CD8-positive, alpha-beta memory T cell (primary cell): ENCODE measurements at regions not wholly inside any gene's neighbourhood (a gene's known extent, or its start where the extent isn't known, plus 50 kb on each side); places are given as distances from the start of the nearest gene placed in this dataset.
A peak's percentile ranks its signal among the peaks of the same experiment; 100 is the strongest.

ENCODE experiments used
- CTCF ChIA-PET: fragments of 350-600 bp; sonication (Branson Sonifier 250); formaldehyde crosslinking; loops from one replicate; lab custom pipeline; 2021; ENCODE audit warnings: antibody characterized with exemption; lab: Charles Lee
- POLR2A ChIA-PET: fragments of 350-600 bp; sonication (Branson Sonifier 250); formaldehyde crosslinking; loops from one replicate; lab custom pipeline; 2021; ENCODE audit warnings: antibody characterized with exemption; lab: Charles Lee
- DNase-seq, 5 donors: peaks; one replicate each; pipeline versions ENCODE4 v3.0.0 to v3.0.0-alpha.2; 2020 to 2022; ENCODE audit warnings: mixed read lengths in 1 of 5
- H3K27ac ChIP-seq: one replicate; pipeline ENCODE4 v1.7.0; 2013; ENCODE audit warnings: low read depth, mild to moderate bottlenecking, low read length, moderate library complexity
- H3K27me3 ChIP-seq: 2 replicates; pipeline ENCODE4 v1.7.0; 2013; ENCODE audit warnings: low read length, mild to moderate bottlenecking; ENCODE audit not compliant: insufficient read depth, poor library complexity, severe bottlenecking
- H3K36me3 ChIP-seq: 2 replicates; pipeline ENCODE4 v1.7.0; 2013; ENCODE audit warnings: mild to moderate bottlenecking, low read length, moderate library complexity; ENCODE audit not compliant: insufficient read depth
- H3K4me1 ChIP-seq: 2 replicates; pipeline ENCODE4 v1.7.0; 2013; ENCODE audit warnings: mild to moderate bottlenecking, low read length, moderate library complexity; ENCODE audit not compliant: insufficient read depth
- H3K4me3 ChIP-seq: 2 replicates; pipeline ENCODE4 v1.7.0; 2013; ENCODE audit warnings: mild to moderate bottlenecking, low read length
- H3K9me3 ChIP-seq: 2 replicates; pipeline ENCODE4 v1.7.0; 2013; ENCODE audit warnings: mild to moderate bottlenecking, low read length
- H3K27ac Mint-ChIP-seq, 8 donors: one replicate each; pipeline ENCODE4 v1.8.0; 2020 to 2021; ENCODE audit warnings: mixed read lengths in 8 of 8, mild to moderate bottlenecking in 6 of 8, inconsistent platforms in 3 of 8, moderate library complexity in 3 of 8
- H3K27me3 Mint-ChIP-seq, 2 donors: one replicate each; pipeline ENCODE4 v1.8.0; 2020 to 2021; ENCODE audit warnings: mixed read lengths in 2 of 2, mild to moderate bottlenecking in 1 of 2, moderate library complexity in 1 of 2
- H3K36me3 Mint-ChIP-seq, 3 donors: one replicate each; pipeline ENCODE4 v1.8.0; 2020 to 2021; ENCODE audit warnings: mixed read lengths in 3 of 3, inconsistent platforms in 1 of 3, mild to moderate bottlenecking in 1 of 3
- H3K4me1 Mint-ChIP-seq, 3 donors: one replicate each; pipeline ENCODE4 v1.8.0; 2020 to 2021; ENCODE audit warnings: mixed read lengths in 3 of 3, inconsistent platforms in 1 of 3, mild to moderate bottlenecking in 1 of 3
- H3K4me3 Mint-ChIP-seq, 7 donors: one replicate each; pipeline ENCODE4 v1.8.0; 2020 to 2021; ENCODE audit warnings: mixed read lengths in 7 of 7, mild to moderate bottlenecking in 6 of 7, moderate library complexity in 4 of 7, inconsistent platforms in 2 of 7
- H3K9me3 Mint-ChIP-seq, 5 donors: one replicate each; pipeline ENCODE4 v1.8.0; 2020 to 2022; ENCODE audit warnings: mixed read lengths in 5 of 5, mild to moderate bottlenecking in 3 of 5, moderate library complexity in 2 of 5, inconsistent platforms in 1 of 5

DNA sequence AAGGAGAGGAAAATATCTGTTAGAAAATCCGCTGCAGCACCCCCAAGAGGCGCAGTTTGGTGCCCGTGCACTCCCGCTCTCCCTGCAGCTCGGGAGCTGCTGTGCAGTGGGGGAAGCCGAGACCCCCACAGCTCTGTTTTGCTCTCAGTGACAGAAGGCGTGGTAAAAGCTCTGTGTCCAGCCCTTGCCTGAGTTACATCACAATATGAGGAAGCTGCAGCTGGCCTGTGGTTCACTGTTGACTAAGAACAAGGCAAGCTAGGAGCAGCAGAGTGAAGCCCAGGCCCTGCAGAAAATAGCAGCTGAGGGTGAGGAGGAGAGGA, 88.5 kb upstream of the ADRA2C start:
- peaks cover 8 to 11% of the 10 kb centered on the region in 2 donors for H3K27me3 Mint-ChIP-seq
- Histone ChIP-seq H3K36me3 (no peaks in the 10 kb centered on the region), H3K9me3 (no peaks in the 10 kb centered on the region), H3K4me3 (no peak overlapping the region), H3K27me3 (no peaks in the 10 kb centered on the region), H3K27ac (no peak overlapping the region), H3K4me1 (no peaks in the 10 kb centered on the region)
- H3K4me1 Mint-ChIP-seq, result no peaks in the 10 kb centered on the region
- POLR2A ChIA-PET, result no interaction called here
- H3K36me3 Mint-ChIP-seq, result no peaks in the 10 kb centered on the region
- no peak overlapping the region for H3K4me3 Mint-ChIP-seq
- CTCF ChIA-PET, result no interaction called here
- no peak overlapping the region for H3K27ac Mint-ChIP-seq
- peaks cover 0 to 2% (median 0%) of the 10 kb centered on the region in 5 donors for H3K9me3 Mint-ChIP-seq
- no peak for DNase-seq

DNA sequence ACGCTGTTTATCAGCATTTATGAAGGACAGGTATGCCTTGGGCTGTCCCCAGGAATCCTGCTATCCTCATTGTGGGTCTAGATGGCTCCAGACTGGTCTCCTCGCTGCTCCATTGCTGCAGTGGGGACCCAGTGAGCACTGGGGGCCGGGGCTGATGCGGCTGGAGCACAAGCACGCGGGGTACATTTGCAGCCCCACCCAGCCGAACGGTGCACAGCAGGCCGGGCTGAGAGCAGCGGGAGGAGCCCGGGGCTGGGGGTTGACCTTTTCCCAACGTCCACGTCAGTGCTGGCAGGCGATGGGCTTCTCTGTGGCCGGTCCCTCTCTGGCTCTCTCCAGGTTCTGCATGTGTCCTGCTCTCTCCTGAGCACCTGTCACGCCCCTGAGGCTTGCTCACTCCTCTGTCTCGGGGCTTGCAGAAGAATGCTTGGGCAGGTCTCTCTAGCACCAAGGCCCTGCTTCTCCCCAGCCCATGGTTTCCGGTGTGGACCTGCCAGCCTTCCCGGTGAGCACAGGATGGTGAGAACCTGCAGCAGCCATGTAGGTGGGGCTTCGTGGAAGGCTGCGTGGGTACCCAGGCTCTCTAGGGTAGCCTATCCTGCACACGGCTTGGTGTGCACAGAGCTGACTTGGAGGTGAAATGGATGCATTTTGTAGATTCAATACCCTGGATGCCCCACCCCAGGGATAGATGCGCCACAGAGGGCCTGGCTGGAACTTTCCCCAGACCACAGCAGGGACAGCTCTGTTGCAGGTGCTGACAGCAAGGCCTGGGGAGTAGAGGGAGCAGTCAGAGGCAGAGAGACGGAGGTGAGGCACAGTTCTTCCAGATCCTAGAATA, 89.1 kb upstream of the ADRA2C start:
- H3K36me3 ChIP-seq, result no peaks in the 10 kb centered on the region
- ChIA-PET CTCF (no interaction called here), POLR2A (no interaction called here)
- Mint-ChIP-seq H3K27me3 (peaks cover 8 to 9% of the 10 kb centered on the region in 2 donors), H3K4me1 (no peaks in the 10 kb centered on the region), H3K9me3 (peaks cover 0 to under 1% (median 0%) of the 10 kb centered on the region in 5 donors), H3K27ac (no peak overlapping the region), H3K36me3 (no peaks in the 10 kb centered on the region), H3K4me3 (no peak overlapping the region)
- H3K27ac ChIP-seq, result no peak overlapping the region
- H3K4me1 ChIP-seq, result no peaks in the 10 kb centered on the region
- H3K9me3 ChIP-seq, result no peaks in the 10 kb centered on the region
- no peaks in the 10 kb centered on the region for H3K27me3 ChIP-seq
- no peak overlapping the region for H3K4me3 ChIP-seq
- DNase-seq, result no peak

DNA sequence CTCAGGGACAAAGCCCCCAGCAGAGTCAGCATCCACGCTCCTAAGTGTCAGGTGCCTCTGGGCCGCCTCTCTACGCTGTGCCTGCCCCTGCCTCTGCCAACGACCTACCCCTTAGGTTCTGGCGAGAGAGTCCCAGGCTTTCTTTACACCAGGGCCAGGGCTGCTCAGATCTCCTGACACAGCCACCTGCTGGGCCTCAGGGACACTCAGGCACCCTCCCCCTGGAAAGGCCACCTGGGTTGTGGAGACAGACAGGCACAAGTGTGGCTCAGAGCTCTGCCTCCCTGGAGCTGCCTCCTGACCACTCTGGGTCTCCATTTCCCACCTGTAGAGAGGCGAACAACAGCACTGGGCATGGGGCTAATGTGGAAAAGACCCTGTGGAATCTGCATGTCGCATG, 90.0 kb upstream of the ADRA2C start:
- H3K36me3 Mint-ChIP-seq, result no peaks in the 10 kb centered on the region
- POLR2A ChIA-PET, result no interaction called here
- Histone ChIP-seq H3K36me3 (no peaks in the 10 kb centered on the region), H3K27me3 (no peaks in the 10 kb centered on the region), H3K4me3 (no peak overlapping the region), H3K4me1 (no peaks in the 10 kb centered on the region), H3K9me3 (no peaks in the 10 kb centered on the region), H3K27ac (no peak overlapping the region)
- no peaks in the 10 kb centered on the region for H3K4me1 Mint-ChIP-seq
- no peak overlapping the region for H3K4me3 Mint-ChIP-seq
- no peak for DNase-seq
- H3K27me3 Mint-ChIP-seq, result peaks cover 4 to 12% of the 10 kb centered on the region in 2 donors
- H3K27ac Mint-ChIP-seq, result no peak overlapping the region
- no peaks in the 10 kb centered on the region for H3K9me3 Mint-ChIP-seq
- CTCF ChIA-PET, result no interaction called here

DNA sequence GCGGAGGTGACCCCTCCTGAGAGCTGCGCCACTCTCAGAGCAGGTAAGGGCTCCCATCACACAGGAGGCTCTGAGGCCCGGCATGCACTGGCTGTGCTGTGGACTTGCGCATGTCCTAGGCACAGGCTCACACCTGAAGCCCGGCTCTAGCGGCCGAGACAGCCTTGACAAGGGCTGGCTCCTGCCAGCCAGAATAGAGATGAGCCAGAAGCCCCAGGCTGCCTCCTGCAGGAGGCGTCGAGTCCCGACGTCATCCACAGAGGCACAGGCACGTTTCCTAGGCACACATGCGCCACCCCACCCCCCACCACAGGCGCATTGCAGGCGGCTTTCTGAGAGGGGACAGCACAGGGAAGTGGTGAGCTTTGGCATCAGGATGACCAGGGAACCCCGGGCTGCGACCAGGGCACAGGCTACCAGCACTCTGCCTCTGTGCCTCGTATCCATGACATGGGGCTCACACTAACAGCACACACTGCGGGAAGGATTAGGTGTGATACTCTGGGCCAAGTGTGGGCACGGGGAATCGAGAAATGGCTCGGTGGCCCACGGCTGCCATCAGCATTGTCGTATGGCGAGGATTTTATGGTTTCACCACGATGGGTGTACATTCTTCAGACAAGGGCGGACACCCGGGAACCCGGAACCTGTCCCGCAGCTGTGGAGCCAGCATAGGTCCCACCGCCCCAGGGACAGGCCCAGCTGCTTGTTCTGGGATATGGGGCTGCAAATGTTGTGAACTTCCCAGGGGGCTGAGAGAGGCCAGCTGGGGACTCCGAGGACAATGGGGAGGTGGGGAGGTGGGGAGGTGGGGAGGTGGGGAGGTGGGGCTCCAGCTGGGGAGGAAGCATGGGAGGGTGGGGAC, 90.7 kb upstream of the ADRA2C start:
- peaks cover 4 to 12% of the 10 kb centered on the region in 2 donors for H3K27me3 Mint-ChIP-seq
- H3K27ac Mint-ChIP-seq, result no peak overlapping the region
- H3K9me3 ChIP-seq, result no peaks in the 10 kb centered on the region
- H3K9me3 Mint-ChIP-seq, result no peaks in the 10 kb centered on the region
- H3K4me1 Mint-ChIP-seq, result no peaks in the 10 kb centered on the region
- no peaks in the 10 kb centered on the region for H3K27me3 ChIP-seq
- H3K4me3 ChIP-seq, result no peak overlapping the region
- ChIA-PET CTCF (no interaction called here), POLR2A (no interaction called here)
- no peak overlapping the region for H3K27ac ChIP-seq
- DNase-seq, result no peak
- no peaks in the 10 kb centered on the region for H3K36me3 Mint-ChIP-seq
- H3K4me1 ChIP-seq, result no peaks in the 10 kb centered on the region
- no peaks in the 10 kb centered on the region for H3K36me3 ChIP-seq
- H3K4me3 Mint-ChIP-seq, result no peak overlapping the region

DNA sequence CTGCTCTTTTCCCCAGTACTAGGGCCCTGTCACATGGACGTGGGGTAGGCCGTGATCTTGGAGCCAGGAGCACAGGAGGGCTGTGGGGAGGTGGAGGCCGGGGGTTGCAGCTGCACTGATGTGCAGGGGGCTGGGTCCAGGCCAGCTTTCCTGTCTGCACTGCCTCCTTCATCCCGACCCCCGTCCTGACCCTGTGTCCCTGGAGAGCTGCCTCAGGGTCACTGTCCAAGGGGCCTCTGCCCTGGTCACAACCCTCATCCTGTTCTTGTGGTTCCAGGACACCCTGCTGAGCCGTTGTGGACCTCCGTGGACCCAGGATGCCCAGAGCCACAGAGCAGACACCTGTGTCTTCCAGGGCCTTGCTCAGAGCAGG, 91.7 kb upstream of the ADRA2C start:
- no peak overlapping the region for H3K27ac ChIP-seq
- H3K27me3 ChIP-seq, result no peaks in the 10 kb centered on the region
- H3K9me3 Mint-ChIP-seq, result no peaks in the 10 kb centered on the region
- H3K4me3 Mint-ChIP-seq, result no peak overlapping the region
- ChIA-PET CTCF (no interaction called here), POLR2A (no interaction called here)
- no peaks in the 10 kb centered on the region for H3K4me1 Mint-ChIP-seq
- no peaks in the 10 kb centered on the region for H3K4me1 ChIP-seq
- H3K36me3 Mint-ChIP-seq, result no peaks in the 10 kb centered on the region
- no peak overlapping the region for H3K4me3 ChIP-seq
- DNase-seq, result peak in 1 of 5 donors; percentile 13
- no peak overlapping the region for H3K27ac Mint-ChIP-seq
- no peaks in the 10 kb centered on the region for H3K36me3 ChIP-seq
- H3K27me3 Mint-ChIP-seq, result peaks cover 4 to 12% of the 10 kb centered on the region in 2 donors
- H3K9me3 ChIP-seq, result no peaks in the 10 kb centered on the region

DNA sequence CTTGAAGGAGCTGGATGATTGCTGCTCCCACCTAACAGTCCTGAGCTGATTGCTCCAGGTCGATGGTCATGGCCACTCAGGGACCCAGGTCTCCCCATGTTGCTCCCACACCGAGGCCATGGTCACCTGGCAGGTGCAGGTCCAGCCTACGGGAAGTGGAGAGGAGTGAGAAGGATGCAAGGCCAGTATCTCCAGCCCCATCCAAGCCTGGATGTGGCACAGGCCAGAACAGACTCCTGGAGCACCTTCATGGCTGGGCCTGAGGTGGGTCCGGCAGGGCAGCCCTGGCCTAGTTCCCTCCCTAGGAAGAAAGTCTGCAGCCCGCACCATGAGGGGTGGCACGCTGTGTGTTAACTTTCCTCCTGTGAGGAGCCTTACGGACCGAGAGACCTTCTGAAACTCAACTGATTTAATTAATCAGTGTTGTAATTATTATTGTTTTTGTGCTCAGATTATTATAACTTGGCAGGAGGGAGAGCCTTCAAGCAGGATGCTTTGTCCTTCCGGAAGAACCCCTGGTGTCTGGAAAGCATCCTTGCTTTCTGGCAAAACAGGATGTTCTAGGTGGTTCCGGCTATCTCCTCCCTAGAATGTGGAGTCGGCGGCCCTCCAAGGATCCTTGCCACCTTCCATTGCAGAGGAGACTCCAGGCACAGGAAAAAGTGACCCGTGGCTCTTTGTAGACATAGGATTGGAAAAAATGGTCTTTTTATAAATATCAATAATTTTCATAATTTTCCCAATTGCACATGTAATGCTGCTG, 92.3 kb upstream of the ADRA2C start:
- H3K4me1 ChIP-seq, result no peaks in the 10 kb centered on the region
- no peaks in the 10 kb centered on the region for H3K36me3 ChIP-seq
- H3K4me3 ChIP-seq, result no peak overlapping the region
- no peak overlapping the region for H3K27ac Mint-ChIP-seq
- H3K9me3 ChIP-seq, result no peaks in the 10 kb centered on the region
- ChIA-PET CTCF (no interaction called here), POLR2A (no interaction called here)
- no peaks in the 10 kb centered on the region for H3K36me3 Mint-ChIP-seq
- peak in 1 of 5 donors; percentile 32 for DNase-seq
- no peak overlapping the region for H3K4me3 Mint-ChIP-seq
- no peaks in the 10 kb centered on the region for H3K4me1 Mint-ChIP-seq
- no peaks in the 10 kb centered on the region for H3K9me3 Mint-ChIP-seq
- no peak overlapping the region for H3K27ac ChIP-seq
- peaks cover 4 to 12% of the 10 kb centered on the region in 2 donors for H3K27me3 Mint-ChIP-seq
- H3K27me3 ChIP-seq, result no peaks in the 10 kb centered on the region

DNA sequence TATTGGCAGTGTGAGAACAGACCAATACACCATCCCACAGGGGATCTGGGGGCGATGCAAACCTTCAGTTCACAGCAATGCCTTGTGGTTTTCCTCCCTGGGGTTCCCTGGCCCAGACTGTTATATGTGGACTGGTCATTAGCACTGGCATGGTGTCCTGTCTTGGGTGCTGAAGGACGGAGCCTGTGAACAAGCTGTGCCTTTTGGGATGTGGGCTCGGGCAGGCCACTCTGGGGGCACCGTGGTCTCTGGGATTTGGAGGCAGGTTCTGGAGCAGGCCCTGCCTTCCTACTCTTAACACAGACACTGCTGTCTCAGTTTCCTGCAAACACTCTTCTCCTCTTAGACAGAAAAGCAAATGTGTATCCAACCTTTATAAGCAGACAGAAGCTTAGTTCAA, 93.0 kb upstream of the ADRA2C start:
- DNase-seq, result peak in 1 of 5 donors; percentile 6
- no peaks in the 10 kb centered on the region for H3K27me3 ChIP-seq
- Mint-ChIP-seq H3K27ac (no peak overlapping the region), H3K4me1 (no peaks in the 10 kb centered on the region), H3K9me3 (no peaks in the 10 kb centered on the region), H3K36me3 (no peaks in the 10 kb centered on the region), H3K27me3 (peaks cover 4 to 12% of the 10 kb centered on the region in 2 donors), H3K4me3 (no peak overlapping the region)
- H3K4me1 ChIP-seq, result no peaks in the 10 kb centered on the region
- no peak overlapping the region for H3K27ac ChIP-seq
- ChIA-PET POLR2A (no interaction called here), CTCF (no interaction called here)
- H3K9me3 ChIP-seq, result no peaks in the 10 kb centered on the region
- H3K4me3 ChIP-seq, result no peak overlapping the region
- no peaks in the 10 kb centered on the region for H3K36me3 ChIP-seq

DNA sequence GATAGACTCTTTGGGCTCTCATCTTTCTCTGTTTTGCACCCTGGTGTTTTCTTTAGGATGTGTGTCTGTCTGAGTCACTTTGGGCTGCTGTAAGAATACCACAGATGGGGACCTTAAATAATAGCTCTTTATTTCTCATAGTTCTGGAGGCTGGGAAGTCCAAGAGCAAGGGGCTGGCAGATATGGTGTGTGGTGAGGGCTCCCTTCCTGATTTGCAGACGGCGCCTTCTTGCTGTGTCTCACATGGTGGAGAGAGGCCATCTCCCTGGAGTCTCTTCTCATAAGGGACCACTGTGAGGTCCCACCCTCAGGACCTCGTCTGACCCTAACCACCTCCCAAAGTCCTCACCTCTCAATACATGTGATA, 93.7 kb upstream of the ADRA2C start:
- Mint-ChIP-seq H3K4me3 (no peak overlapping the region), H3K9me3 (peaks cover 0 to 6% (median 1%) of the 10 kb centered on the region in 5 donors), H3K27me3 (peaks cover 10 to 12% of the 10 kb centered on the region in 2 donors), H3K4me1 (no peaks in the 10 kb centered on the region), H3K36me3 (no peaks in the 10 kb centered on the region), H3K27ac (no peak overlapping the region)
- H3K27ac ChIP-seq, result no peak overlapping the region
- DNase-seq, result peak in 1 of 5 donors; percentile 11
- H3K27me3 ChIP-seq, result no peaks in the 10 kb centered on the region
- no peak overlapping the region for H3K4me3 ChIP-seq
- H3K36me3 ChIP-seq, result no peaks in the 10 kb centered on the region
- H3K9me3 ChIP-seq, result peaks cover under 1% of the 10 kb centered on the region
- ChIA-PET CTCF (no interaction called here), POLR2A (no interaction called here)
- H3K4me1 ChIP-seq, result no peaks in the 10 kb centered on the region
